WTC11 (cell line): ENCODE measurements at regions not wholly inside any gene's neighbourhood (a gene's known extent, or its start where the extent isn't known, plus 50 kb on each side); places are given as distances from the start of the nearest gene placed in this dataset.

Source experiments
- ATAC-seq: fragments of 200-7000 bp; cut with Tn5 transposase; 2 replicates; pipeline ENCODE4 v1.10.0; 2021; ENCODE audit warnings: mild to moderate bottlenecking, moderate library complexity
- CTCF ChIA-PET: fragments of 300-600 bp; sonication (Branson Sonifier 250); formaldehyde crosslinking; loops from one replicate; lab custom pipeline; 2021; ENCODE audit warnings: antibody characterized with exemption; lab: Charles Lee
- POLR2A ChIA-PET: fragments of 350-600 bp; sonication (Branson Sonifier 250); formaldehyde crosslinking; loops from one replicate; lab custom pipeline; 2021; ENCODE audit warnings: antibody characterized with exemption; lab: Charles Lee
- DNase-seq: peaks from one replicate; pipeline ENCODE4 v3.0.0; 2021; ENCODE audit warnings: low spot score
- H3K27ac Mint-ChIP-seq: 2 replicates; pipeline ENCODE4 v1.8.0; 2021; ENCODE audit warnings: mixed read lengths
- H3K27me3 Mint-ChIP-seq: 2 replicates; pipeline ENCODE4 v1.8.0; 2021; ENCODE audit warnings: low read depth, mild to moderate bottlenecking, moderate library complexity, mixed read lengths
- H3K36me3 Mint-ChIP-seq: 2 replicates; pipeline ENCODE4 v1.8.0; 2021; ENCODE audit warnings: mixed read lengths
- H3K4me1 Mint-ChIP-seq: 2 replicates; pipeline ENCODE4 v1.8.0; 2022; ENCODE audit warnings: mixed read lengths
- H3K4me3 Mint-ChIP-seq: 2 replicates; pipeline ENCODE4 v1.8.0; 2021; ENCODE audit warnings: mild to moderate bottlenecking, moderate library complexity, mixed read lengths
- H3K9me3 Mint-ChIP-seq: 2 replicates; pipeline ENCODE4 v1.8.0; 2021; ENCODE audit warnings: mixed read lengths
- ATF1 ChIP-seq: sonication (generic); formaldehyde crosslinking; IDR thresholded peaks from 2 replicates; pipeline ENCODE4 v1.8.1; 2023; ENCODE audit warnings: mild to moderate bottlenecking, moderate library complexity, missing genetic modification reagents
- E2F1 ChIP-seq: sonication (generic); formaldehyde crosslinking; IDR thresholded peaks from 2 replicates; pipeline ENCODE4 v1.8.0; 2022; ENCODE audit warnings: mild to moderate bottlenecking, missing genetic modification reagents
- HMGXB4 ChIP-seq: sonication (generic); formaldehyde crosslinking; IDR thresholded peaks from 2 replicates; pipeline ENCODE4 v1.8.1; 2023; ENCODE audit warnings: mild to moderate bottlenecking, moderate library complexity, missing genetic modification reagents
- NFE2L1 ChIP-seq: sonication (generic); formaldehyde crosslinking; IDR thresholded peaks from 2 replicates; pipeline ENCODE4 v1.8.1; 2023; ENCODE audit warnings: missing genetic modification reagents
- NR2C2 ChIP-seq: sonication (generic); formaldehyde crosslinking; IDR thresholded peaks from 2 replicates; pipeline ENCODE4 v1.8.0; 2022; ENCODE audit warnings: mild to moderate bottlenecking, missing genetic modification reagents
- PRRX2 ChIP-seq: fragments of 250-450 bp; sonication (Bioruptor Pico); IDR thresholded peaks from 2 replicates; pipeline ENCODE4 v1.8.0; 2021; ENCODE audit warnings: mild to moderate bottlenecking
- USF1 ChIP-seq: sonication (generic); formaldehyde crosslinking; IDR thresholded peaks from 2 replicates; pipeline ENCODE4 v1.8.0; 2022; ENCODE audit warnings: mild to moderate bottlenecking, missing genetic modification reagents
- ZNF138 ChIP-seq: sonication (generic); formaldehyde crosslinking; conservative IDR thresholded peaks from 2 replicates; pipeline ENCODE4 v1.8.1; 2022; ENCODE audit warnings: mild to moderate bottlenecking, moderate library complexity, missing genetic modification reagents
- ZNF396 ChIP-seq: fragments of 250-450 bp; sonication (Bioruptor Pico); IDR thresholded peaks from 2 replicates; pipeline ENCODE4 v1.8.0; 2021; ENCODE audit warnings: mild to moderate bottlenecking, moderate library complexity, borderline replicate concordance
- TF ChIP-seq, protein P1 (sequence below): fragments of 250-450 bp; sonication (Bioruptor Pico); IDR thresholded peaks from 2 replicates; pipeline ENCODE4 v1.9.0; 2021; ENCODE audit warnings: mild to moderate bottlenecking, borderline replicate concordance
- TF ChIP-seq, protein P2 (sequence below): sonication (generic); formaldehyde crosslinking; IDR thresholded peaks from 2 replicates; pipeline ENCODE4 v1.8.0; 2022; ENCODE audit warnings: missing genetic modification reagents
- TF ChIP-seq, protein P3 (sequence below): sonication (generic); formaldehyde crosslinking; IDR thresholded peaks from 2 replicates; pipeline ENCODE4 v1.8.1; 2023; ENCODE audit warnings: mild to moderate bottlenecking, missing genetic modification reagents, moderate library complexity
- TF ChIP-seq, protein P4 (sequence below): sonication (generic); formaldehyde crosslinking; IDR thresholded peaks from 2 replicates; pipeline ENCODE4 v1.8.0; 2022; ENCODE audit warnings: mild to moderate bottlenecking, missing genetic modification reagents

DNA sequence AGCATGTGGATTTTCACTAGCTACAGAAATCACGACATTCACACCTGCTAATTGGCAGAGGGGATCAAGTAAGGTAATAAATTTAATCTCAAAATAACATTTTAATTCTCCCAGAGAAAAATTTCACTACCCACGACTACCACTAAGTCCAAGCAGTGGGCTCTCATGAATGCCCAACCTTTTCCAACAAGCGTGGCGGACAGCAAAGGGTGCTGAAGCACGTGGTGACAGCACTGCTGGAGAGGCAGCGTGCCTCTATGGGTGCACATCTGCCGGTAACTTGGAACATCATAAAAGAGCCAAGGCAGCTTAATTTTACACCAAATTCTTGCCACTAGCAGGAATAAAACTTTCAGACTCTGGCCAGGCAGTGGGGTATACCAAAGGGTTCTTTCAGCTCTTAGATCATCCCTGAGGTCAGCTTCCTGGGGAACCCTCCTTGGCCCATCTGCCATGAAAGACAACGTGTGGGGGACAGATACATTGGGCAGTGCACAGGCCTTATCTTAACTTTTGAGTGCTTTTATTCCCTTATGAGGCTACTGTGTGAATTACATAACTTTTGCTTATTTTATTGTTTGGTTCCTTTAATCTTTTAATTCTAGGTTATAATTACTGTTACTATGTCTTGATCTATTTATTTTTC, 206.7 kb upstream of the KCTD7 start (continued):
- TF ChIP-seq, protein P1, sequence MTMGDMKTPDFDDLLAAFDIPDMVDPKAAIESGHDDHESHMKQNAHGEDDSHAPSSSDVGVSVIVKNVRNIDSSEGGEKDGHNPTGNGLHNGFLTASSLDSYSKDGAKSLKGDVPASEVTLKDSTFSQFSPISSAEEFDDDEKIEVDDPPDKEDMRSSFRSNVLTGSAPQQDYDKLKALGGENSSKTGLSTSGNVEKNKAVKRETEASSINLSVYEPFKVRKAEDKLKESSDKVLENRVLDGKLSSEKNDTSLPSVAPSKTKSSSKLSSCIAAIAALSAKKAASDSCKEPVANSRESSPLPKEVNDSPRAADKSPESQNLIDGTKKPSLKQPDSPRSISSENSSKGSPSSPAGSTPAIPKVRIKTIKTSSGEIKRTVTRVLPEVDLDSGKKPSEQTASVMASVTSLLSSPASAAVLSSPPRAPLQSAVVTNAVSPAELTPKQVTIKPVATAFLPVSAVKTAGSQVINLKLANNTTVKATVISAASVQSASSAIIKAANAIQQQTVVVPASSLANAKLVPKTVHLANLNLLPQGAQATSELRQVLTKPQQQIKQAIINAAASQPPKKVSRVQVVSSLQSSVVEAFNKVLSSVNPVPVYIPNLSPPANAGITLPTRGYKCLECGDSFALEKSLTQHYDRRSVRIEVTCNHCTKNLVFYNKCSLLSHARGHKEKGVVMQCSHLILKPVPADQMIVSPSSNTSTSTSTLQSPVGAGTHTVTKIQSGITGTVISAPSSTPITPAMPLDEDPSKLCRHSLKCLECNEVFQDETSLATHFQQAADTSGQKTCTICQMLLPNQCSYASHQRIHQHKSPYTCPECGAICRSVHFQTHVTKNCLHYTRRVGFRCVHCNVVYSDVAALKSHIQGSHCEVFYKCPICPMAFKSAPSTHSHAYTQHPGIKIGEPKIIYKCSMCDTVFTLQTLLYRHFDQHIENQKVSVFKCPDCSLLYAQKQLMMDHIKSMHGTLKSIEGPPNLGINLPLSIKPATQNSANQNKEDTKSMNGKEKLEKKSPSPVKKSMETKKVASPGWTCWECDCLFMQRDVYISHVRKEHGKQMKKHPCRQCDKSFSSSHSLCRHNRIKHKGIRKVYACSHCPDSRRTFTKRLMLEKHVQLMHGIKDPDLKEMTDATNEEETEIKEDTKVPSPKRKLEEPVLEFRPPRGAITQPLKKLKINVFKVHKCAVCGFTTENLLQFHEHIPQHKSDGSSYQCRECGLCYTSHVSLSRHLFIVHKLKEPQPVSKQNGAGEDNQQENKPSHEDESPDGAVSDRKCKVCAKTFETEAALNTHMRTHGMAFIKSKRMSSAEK (CRISPR knock-in tag), result no peak

GRCh38 chr7:66423729-66424128, 205.0 kb upstream of the KCTD7 start:
- H3K27ac Mint-ChIP-seq, result no peak overlapping the region
- no peaks in the 10 kb centered on the region; the same call in 1 of the 2 replicates for H3K27me3 Mint-ChIP-seq
- ATAC-seq, result no peak
- ChIA-PET CTCF (interaction anchor here (0.9 kb wide), 1 partner anchor 36 kb away, joined by 5 read pairs; no protein-coding TSS in a partner anchor), POLR2A (no interaction called here)
- no peaks in the 10 kb centered on the region for H3K9me3 Mint-ChIP-seq
- H3K4me1 Mint-ChIP-seq, result no peaks in the 10 kb centered on the region
- no peak overlapping the region for H3K4me3 Mint-ChIP-seq
- no peak for DNase-seq
- no peaks in the 10 kb centered on the region for H3K36me3 Mint-ChIP-seq
- TF ChIP-seq, protein P2, sequence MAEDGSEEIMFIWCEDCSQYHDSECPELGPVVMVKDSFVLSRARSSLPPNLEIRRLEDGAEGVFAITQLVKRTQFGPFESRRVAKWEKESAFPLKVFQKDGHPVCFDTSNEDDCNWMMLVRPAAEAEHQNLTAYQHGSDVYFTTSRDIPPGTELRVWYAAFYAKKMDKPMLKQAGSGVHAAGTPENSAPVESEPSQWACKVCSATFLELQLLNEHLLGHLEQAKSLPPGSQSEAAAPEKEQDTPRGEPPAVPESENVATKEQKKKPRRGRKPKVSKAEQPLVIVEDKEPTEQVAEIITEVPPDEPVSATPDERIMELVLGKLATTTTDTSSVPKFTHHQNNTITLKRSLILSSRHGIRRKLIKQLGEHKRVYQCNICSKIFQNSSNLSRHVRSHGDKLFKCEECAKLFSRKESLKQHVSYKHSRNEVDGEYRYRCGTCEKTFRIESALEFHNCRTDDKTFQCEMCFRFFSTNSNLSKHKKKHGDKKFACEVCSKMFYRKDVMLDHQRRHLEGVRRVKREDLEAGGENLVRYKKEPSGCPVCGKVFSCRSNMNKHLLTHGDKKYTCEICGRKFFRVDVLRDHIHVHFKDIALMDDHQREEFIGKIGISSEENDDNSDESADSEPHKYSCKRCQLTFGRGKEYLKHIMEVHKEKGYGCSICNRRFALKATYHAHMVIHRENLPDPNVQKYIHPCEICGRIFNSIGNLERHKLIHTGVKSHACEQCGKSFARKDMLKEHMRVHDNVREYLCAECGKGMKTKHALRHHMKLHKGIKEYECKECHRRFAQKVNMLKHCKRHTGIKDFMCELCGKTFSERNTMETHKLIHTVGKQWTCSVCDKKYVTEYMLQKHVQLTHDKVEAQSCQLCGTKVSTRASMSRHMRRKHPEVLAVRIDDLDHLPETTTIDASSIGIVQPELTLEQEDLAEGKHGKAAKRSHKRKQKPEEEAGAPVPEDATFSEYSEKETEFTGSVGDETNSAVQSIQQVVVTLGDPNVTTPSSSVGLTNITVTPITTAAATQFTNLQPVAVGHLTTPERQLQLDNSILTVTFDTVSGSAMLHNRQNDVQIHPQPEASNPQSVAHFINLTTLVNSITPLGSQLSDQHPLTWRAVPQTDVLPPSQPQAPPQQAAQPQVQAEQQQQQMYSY (CRISPR knock-in tag), result no peak
- TF ChIP-seq, protein P1 (CRISPR knock-in tag), result no peak
- no peak for TF ChIP-seq NFE2L1
- no peak for TF ChIP-seq PRRX2 (CRISPR knock-in tag)
- no peak for TF ChIP-seq NR2C2 (CRISPR knock-in tag)
- TF ChIP-seq USF1 (CRISPR knock-in tag), result no peak
- TF ChIP-seq, protein P3, sequence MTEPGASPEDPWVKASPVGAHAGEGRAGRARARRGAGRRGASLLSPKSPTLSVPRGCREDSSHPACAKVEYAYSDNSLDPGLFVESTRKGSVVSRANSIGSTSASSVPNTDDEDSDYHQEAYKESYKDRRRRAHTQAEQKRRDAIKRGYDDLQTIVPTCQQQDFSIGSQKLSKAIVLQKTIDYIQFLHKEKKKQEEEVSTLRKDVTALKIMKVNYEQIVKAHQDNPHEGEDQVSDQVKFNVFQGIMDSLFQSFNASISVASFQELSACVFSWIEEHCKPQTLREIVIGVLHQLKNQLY (CRISPR knock-in tag), result no peak
- no peak for TF ChIP-seq E2F1 (CRISPR knock-in tag)
- TF ChIP-seq ZNF138 (CRISPR knock-in tag), result no peak
- TF ChIP-seq ZNF396 (CRISPR knock-in tag), result no peak
- TF ChIP-seq ATF1 (CRISPR knock-in tag), result no peak
- TF ChIP-seq, protein P4, sequence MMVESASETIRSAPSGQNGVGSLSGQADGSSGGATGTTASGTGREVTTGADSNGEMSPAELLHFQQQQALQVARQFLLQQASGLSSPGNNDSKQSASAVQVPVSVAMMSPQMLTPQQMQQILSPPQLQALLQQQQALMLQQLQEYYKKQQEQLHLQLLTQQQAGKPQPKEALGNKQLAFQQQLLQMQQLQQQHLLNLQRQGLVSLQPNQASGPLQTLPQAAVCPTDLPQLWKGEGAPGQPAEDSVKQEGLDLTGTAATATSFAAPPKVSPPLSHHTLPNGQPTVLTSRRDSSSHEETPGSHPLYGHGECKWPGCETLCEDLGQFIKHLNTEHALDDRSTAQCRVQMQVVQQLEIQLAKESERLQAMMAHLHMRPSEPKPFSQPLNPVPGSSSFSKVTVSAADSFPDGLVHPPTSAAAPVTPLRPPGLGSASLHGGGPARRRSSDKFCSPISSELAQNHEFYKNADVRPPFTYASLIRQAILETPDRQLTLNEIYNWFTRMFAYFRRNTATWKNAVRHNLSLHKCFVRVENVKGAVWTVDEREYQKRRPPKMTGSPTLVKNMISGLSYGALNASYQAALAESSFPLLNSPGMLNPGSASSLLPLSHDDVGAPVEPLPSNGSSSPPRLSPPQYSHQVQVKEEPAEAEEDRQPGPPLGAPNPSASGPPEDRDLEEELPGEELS (CRISPR knock-in tag), result no peak
- no peak for TF ChIP-seq HMGXB4 (CRISPR knock-in tag)
